GM18907 (cell line): ENCODE measurements at regions not wholly inside any gene's neighbourhood (a gene's known extent, or its start where the extent isn't known, plus 50 kb on each side); places are given as distances from the start of the nearest gene placed in this dataset.
"Not testable (repeated sequence)": the region's sequence is repeated elsewhere in the genome, so short reads cannot be mapped to it uniquely, and the experiment has no call there.

Experiments
- ATAC-seq: cut with Tn5 transposase; IDR thresholded peaks from one replicate; pipeline ENCODE4 v1.9.1; 2021; ENCODE audit warnings: mild to moderate bottlenecking, moderate library complexity; ENCODE audit not compliant: unreplicated experiment

GRCh38 chr16:61195006-61195405, 841.2 kb downstream of the CDH8 start:
- ATAC-seq: no peak

GRCh38 chr16:61194573-61194972, 841.7 kb downstream of the CDH8 start:
- no peak for ATAC-seq

GRCh38 chr16:61182391-61182790, 853.8 kb downstream of the CDH8 start:
- ATAC-seq: no peak

GRCh38 chr16:61181982-61182381, 854.3 kb downstream of the CDH8 start:
- no peak for ATAC-seq

GRCh38 chr16:61179561-61179960, 856.7 kb downstream of the CDH8 start:
- no peak for ATAC-seq

- no peak for ATAC-seq
Measured at GRCh38 chr16:61165797-61166196, 870.4 kb downstream of the CDH8 start.

- no peak for ATAC-seq
Measured at GRCh38 chr16:61150351-61150750, 885.9 kb downstream of the CDH8 start.

GRCh38 chr16:61149709-61150108, 886.5 kb downstream of the CDH8 start:
- ATAC-seq: no peak

- no peak for ATAC-seq
Measured at GRCh38 chr16:61148930-61149329, 887.3 kb downstream of the CDH8 start.

- no peak for ATAC-seq
Measured at GRCh38 chr16:61146429-61146828, 889.8 kb downstream of the CDH8 start.

- ATAC-seq: no peak
Measured at GRCh38 chr16:61131447-61131846, 904.8 kb downstream of the CDH8 start.

GRCh38 chr16:61128545-61129323, 907.5 kb downstream of the CDH8 start:
- no peak for ATAC-seq

GRCh38 chr16:61105544-61105943, 930.7 kb downstream of the CDH8 start:
- no peak for ATAC-seq

GRCh38 chr16:61098505-61098904, 937.7 kb downstream of the CDH8 start:
- ATAC-seq: no peak

GRCh38 chr16:61091300-61091699, 944.9 kb downstream of the CDH8 start:
- ATAC-seq: not testable (repeated sequence)

GRCh38 chr16:61083711-61084110, 952.5 kb downstream of the CDH8 start:
- no peak for ATAC-seq

GRCh38 chr16:61074324-61074723, 961.9 kb downstream of the CDH8 start:
- ATAC-seq: no peak

- ATAC-seq: no peak
Measured at GRCh38 chr16:61057635-61058034, 978.6 kb downstream of the CDH8 start.

GRCh38 chr16:61050547-61050946, 985.7 kb downstream of the CDH8 start:
- no peak for ATAC-seq

GRCh38 chr16:61045931-61046330, 990.3 kb downstream of the CDH8 start:
- no peak for ATAC-seq

- no peak for ATAC-seq
Measured at GRCh38 chr16:61042737-61043136, 993.5 kb downstream of the CDH8 start.

GRCh38 chr16:61030616-61031015, 1005.6 kb downstream of the CDH8 start:
- no peak for ATAC-seq
